HG02610 (cell line): ENCODE measurements at regions not wholly inside any gene's neighbourhood (a gene's known extent, or its start where the extent isn't known, plus 50 kb on each side); places are given as distances from the start of the nearest gene placed in this dataset.

ENCODE experiments used
- ATAC-seq: cut with Tn5 transposase; IDR thresholded peaks from one replicate; pipeline ENCODE4 v1.9.1; 2021; ENCODE audit warnings: mild to moderate bottlenecking, moderate library complexity; ENCODE audit not compliant: unreplicated experiment

DNA sequence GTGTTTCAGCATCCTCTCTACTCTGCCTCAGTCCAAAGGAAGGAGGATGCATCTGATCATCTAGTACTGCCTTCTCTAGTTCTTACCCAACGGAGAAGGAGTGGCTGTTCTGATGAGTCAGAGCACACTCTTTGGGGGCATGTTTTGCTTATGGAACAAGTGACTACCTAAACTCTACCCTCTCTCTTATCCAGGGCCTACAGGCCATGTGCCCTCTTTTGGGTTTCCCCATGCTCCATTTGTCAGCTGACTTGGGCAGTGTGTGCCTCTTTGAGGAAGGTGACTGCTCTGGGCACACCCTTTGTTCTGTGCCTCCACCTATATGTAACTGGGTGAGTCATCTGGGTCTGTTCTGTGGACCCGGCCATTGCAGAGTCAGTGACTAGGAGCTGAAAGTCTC, 89.6 kb upstream of the BNC2 start:
- ATAC-seq, result no peak

- ATAC-seq, result no peak
Observed at GRCh38 chr9:16959391-16959790, 88.9 kb upstream of the BNC2 start.

- ATAC-seq, result no peak
Observed at GRCh38 chr9:16954040-16954439, 83.6 kb upstream of the BNC2 start.

GRCh38 chr9:16951502-16951901, 81.0 kb upstream of the BNC2 start:
- no peak for ATAC-seq

DNA sequence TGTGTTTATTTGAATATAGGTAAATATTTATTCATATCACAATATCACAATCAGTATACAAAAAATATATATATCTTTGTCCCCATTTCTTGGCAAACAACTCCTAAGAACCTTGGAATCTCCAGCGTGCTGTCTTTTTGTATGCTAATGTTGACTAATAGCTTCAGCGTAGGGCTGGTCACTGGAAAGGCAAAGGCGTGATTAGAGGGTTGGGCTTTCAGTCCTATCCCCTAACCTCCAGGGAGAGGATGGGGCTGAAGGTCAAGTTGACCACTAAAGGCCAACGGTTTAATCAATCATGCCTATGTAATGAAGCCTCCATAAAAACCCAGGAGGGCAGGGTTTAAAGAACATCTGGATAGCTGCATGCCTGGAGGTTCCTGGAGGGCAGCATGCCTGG, 79.6 kb upstream of the BNC2 start:
- ATAC-seq, result no peak

- no peak for ATAC-seq
Observed at GRCh38 chr9:16930578-16930977, 60.1 kb upstream of the BNC2 start.

DNA sequence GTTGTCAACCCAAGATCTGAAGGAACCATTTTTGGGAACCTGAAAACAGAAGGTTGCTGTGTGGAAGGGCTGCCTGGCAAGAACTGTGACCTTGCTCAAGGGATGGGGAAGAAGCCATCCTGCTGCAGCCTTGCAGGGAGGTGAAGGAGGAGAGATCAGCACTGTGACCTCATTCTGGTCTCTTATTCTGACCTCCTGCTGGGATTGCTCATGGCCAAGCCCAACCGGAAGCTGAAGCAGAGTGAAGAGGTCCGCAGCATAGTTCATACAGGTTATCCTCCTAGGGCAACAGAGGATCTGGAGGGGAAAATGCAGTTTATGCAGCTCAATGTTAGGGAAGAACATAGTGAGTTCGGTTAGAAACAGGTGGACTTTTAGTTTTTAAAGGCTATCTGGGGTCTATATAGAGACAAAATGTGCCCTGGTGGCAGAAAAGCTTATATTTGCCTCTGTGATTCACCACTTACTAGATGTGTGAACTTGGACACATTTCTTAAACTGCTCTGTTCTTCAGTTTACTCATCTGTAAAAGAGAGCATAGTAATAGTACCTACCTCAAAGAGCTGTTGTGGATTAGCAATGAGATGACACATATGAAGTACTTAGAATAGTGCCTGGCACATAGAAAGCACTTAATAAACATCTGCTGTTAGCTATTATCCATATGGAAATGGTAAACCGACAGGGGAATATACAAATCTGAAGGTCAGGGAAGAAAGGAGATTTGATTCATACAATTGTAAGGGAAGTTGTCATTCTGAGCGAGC, 57.9 kb upstream of the BNC2 start:
- no peak for ATAC-seq

- no peak for ATAC-seq
Observed at GRCh38 chr9:16925426-16925825, 55.0 kb upstream of the BNC2 start.

DNA sequence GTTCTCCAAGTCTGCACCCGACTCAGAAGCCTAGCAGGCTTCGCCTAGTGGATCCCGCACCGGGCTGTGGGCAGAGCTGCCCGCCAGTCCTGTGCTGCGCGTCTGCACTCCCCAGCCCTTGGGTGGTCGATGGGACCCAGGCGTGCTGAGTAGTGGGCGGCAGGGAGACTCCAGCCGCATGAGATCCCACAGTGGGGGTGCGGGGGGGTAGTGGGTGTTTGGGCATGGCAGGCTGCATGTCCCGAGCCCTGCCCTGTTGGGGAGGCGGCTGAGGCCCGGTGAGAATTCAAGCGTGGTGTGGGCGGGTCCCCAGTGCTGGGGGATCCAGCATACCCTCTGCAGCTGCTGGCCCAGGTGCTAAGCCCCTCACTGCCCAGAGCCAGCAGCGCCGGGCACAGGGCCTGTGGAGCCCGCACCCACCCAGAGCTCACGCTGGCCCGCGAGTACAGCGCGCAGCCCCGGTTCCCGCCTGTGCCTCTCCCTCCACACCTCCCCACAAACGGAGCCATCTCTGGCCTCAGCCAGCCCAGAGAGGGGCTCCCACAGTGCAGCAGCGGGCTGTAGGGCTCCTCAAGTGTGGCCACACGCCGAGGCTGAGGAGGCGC, 53.9 kb upstream of the BNC2 start:
- no peak for ATAC-seq

GRCh38 chr9:16921855-16922254, 51.4 kb upstream of the BNC2 start:
- no peak for ATAC-seq
